Fibroblast of the conjunctiva (primary cell): ENCODE measurements at regions not wholly inside any gene's neighbourhood (a gene's known extent, or its start where the extent isn't known, plus 50 kb on each side); places are given as distances from the start of the nearest gene placed in this dataset.
"Not testable (repeated sequence)": the region's sequence is repeated elsewhere in the genome, so short reads cannot be mapped to it uniquely, and the experiment has no call there.

Experiments
- DNase-seq: peaks from one replicate; pipeline ENCODE4 v3.0.0-alpha.2; 2010; ENCODE audit warnings: low read depth

DNA sequence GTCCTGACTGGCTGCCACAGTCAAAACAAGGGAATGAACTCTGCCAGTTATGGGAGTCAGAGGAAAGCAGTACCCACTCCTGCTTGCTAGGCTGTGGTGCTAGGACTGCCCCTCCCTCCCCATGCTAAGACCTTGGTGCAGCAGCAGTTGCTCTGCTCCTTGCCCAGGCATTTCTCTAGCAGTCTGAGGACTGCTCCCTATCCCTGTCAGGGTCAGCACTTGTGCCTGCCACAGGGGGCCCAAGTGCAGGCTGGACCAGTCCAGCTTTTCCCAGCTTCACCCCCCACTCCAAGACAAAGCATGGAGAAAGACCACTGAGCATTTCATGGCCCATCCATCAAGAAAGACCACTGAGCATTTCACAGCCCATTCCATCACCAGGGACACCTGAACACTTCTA is 305.8 kb upstream of the CLEC14A start:
- DNase-seq: no peak

DNA sequence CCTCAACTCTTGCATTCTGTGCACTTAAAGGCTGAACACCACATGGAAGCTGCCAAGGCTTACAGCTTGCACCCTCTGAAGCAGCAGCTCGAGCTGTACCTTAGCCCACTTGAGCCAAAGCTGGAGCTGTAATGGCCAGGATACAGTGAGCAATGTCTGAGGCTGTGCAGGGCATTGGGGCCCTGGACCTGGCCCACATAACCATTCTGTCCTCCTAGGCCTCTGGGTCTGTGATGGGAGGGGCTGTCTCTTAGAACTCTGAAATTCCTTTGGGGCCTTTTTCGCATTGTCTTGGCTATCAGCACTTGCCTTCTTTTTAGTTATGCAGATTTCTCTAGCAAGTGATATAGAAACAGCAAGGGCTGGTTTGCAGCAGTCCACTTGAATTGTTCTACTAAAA is 303.8 kb upstream of the CLEC14A start:
- DNase-seq: no peak

DNA sequence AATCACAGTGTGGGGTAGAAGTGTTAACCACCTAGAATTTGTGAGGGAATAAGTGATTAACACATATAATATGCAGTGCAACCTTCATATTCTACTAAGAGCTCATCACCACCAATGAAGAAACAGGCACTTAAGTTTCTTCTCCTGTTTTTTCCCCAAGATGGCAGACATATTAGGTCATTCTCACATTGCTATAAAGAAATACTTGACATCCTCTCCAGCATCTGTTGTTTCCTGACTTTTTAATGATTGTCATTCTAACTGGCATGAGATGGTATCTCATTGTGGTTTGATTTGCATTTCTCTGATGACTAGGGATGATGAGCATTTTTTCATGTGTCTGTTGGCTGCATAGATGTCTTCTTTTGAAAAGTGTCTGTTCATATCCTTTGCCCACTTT is 301.5 kb upstream of the CLEC14A start:
- not testable (repeated sequence) for DNase-seq

DNA sequence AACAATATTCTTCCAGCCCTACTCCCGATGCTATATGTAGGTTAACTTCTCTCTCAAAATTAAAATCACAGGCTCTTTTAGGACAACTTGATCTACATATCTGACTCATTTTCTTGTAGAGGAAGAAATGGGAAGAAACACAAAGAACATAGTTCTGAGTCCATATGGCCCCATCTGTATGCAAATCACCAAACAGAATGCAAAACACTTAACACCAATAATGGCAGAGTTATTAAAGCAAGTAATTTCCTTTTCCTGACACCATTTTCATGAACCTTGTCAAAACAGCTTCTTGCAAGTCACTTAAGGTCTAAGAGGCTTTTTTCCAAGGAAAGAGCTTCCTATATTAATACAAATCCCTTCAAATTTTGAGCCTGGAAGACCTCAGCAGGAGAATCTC is 300.4 kb upstream of the CLEC14A start:
- no peak for DNase-seq

DNA sequence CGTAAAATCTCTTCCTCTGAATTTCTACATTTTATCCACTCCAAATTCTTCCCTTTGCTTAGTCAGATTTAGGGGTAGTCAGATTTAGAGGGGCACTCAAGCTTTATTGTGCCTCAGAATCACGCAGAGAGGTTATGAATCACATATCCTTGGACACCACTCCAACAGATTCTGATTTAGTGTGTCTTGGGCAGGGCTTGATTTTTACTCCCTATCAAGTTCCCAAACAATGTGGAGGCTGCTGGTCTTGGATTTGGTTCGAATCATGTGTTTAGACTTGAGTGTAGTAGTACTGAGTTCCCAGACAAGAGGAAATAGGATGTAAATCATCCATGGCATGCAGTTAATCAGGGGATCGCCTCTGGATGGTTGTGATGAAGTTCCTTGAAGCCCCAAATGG is 298.1 kb upstream of the CLEC14A start:
- DNase-seq: no peak

DNA sequence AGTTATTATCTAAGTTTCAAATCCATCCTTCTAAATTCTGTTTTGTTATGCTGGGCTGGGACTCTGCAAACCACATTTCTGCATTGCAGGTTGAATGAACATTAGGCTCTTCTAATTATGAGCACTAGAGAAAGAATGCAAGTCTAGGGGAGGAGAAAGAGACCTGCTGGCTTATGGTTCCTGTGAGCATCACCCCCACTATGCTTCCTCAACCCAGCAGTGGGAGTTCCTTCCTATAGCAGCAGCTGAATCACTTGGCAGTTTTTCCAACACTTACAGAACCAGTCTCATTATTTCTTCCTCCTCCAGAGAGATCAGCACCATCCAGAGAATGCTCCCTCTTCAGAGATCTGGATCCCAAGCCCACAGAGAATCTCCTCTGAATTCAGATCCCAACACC is 297.7 kb upstream of the CLEC14A start:
- DNase-seq: peak; percentile 4

- DNase-seq: no peak
Measured at GRCh38 chr14:38549564-38549963, 293.7 kb upstream of the CLEC14A start.

- DNase-seq: no peak
Measured at GRCh38 chr14:38547961-38548490, 292.1 kb upstream of the CLEC14A start.

DNA sequence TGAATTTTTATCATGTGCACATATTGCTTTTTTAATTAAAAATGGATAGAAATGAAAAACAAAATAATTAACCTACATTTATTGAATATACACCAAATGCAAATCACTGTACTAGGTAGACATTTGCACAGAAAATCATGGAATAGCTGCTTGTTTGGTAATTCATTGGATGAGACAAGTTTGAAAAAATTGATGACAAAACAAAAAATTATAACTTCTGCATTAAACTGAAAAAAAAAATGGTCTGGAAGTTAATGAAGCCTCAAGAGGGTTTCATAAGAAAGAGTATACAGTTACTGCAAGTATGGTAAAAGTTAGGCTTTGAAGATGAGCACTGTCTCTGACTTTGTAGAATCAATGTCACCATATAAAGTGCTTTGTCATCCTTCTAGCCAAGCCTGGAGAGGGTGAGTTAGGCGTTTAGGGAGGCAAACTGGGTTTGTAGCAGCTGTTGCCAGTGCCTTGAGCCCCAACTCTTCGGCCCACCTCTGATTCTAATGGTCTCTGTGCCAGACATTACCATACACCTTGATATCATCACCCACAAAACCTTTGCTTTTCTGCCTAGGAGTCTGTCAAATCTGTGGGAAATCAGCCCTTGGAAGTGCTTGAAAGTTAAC is 291.1 kb upstream of the CLEC14A start:
- DNase-seq: no peak

- DNase-seq: no peak
Measured at GRCh38 chr14:38544776-38545175, 288.9 kb upstream of the CLEC14A start.

DNA sequence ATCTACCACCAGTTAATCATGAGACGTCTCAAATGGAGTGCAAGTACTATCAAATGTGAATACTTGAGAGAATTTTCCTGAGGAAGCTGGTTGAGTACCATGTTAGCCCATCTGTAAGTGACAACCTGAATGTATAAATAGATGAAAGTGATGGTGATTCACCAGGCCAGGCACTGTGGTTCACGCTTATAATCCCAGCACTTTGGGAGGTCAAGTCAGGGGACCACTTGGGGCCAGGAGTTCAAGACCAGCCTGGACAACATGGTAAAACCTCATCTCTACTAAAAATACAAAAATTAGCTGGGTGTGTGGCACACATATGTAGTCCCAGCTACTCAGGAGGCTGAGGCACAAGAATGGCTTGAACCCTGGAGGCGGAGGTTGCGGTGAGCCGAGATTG is 288.0 kb upstream of the CLEC14A start:
- DNase-seq: not testable (repeated sequence)

- DNase-seq: not testable (repeated sequence)
Measured at GRCh38 chr14:38538053-38538452, 282.2 kb upstream of the CLEC14A start.

DNA sequence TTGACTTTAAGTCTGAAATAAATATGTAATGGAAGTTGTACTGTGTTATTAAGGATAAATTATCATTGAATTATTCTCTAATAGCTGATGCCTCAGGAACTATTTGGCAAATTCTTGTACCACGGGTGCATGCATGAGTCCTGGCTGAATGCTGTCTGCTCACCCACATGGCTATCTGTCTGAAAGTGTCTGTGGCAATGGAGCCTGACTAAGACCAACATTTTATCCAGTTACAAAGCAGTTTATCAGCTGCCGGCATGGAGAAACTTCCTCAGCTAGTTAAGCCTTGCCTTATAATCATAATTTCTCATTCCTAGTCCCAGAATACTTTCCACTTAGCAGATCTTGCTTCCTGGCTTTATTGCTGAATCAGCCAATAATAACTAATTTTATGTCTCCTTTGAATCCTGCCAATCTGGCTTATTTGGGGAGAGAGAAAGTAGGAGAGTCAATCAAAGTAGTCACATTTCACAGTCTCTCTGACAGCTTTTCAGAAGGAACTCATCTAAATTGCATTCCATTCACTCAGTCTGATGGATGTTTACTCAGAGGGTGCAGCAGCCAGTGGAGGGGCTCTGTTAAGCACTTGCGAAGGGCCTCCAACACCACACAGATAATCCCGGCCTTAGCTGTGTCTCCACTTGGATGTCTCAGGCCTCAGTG is 280.6 kb upstream of the CLEC14A start:
- no peak for DNase-seq

DNA sequence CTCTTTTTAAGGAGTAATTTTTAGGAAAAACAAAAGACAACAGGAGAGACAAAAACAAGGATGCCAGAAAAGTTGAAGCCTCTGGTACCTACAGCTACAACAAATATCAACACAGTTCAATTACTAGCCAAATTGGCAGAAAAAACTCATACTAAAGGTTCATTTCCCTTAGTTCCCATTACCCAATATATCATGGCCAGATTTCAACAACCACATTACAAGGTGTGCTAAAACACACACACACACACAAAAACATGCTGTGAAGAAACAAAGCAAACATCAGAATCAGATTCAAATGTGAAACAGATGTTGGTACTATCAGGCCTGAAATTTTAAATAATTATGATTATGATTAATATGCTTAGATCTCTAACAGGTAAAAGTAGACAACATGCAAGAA is 272.7 kb upstream of the CLEC14A start:
- DNase-seq: no peak

DNA sequence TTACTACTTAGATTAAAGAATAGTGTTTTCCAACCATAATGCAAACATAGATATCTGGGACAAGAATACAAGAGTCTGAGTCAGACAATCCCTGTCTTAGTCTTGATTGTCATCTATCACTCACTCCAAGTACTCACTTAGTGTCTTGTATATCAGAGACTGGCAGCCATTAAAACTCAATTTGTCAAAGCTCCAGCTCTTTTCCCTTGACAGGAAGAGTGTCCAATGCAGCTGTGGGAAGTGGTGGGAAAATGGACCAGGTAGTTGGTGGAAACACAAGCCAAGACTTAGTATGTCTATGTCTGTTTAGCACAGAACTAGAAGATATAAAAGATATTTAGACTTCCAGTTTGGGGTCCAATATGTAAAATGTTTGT is 271.6 kb upstream of the CLEC14A start:
- no peak for DNase-seq

- no peak for DNase-seq
Measured at GRCh38 chr14:38526826-38527501, 271.1 kb upstream of the CLEC14A start.

DNA sequence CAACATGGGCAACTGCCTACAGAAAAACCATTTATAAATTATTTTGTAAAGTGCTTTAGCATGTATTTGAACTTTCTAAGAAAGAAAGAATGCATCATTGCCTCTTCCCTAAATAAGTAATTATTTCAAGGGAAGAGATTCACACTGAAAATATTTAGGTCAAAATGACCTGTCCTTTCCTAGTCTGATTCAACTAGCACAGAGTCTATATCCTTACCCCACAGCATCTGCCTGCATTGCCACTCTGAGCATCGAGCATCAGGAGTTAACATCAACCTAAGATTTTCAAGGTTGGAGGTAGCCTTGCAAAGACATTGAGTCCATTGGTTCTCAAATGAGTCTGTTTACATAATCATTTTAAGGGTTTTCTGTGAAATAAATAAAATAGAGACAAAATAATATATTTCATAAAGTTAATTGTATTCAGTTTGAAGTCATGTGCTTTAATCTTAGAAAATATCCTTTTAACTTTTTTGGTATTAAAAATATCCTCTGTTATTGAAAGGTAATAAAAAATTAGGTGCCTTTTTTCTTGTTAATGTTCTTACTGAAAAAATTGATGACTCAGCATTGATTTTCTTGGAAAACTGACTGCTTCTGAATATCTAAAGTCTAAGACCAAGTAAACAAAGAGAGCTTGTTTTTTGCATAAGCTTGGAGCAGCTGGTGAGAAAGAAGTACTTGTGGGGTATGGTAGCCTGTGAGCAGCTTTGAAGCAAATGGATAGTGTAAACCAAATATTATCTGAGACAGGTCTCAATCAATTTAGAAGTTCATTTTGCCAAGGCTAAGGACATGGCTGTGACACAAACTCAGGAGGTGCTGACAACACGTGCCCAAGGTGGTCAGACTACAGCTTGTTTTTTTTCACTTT is 269.0 kb upstream of the CLEC14A start:
- no peak for DNase-seq

GRCh38 chr14:38522724-38523123 is 266.8 kb upstream of the CLEC14A start:
- no peak for DNase-seq

DNA sequence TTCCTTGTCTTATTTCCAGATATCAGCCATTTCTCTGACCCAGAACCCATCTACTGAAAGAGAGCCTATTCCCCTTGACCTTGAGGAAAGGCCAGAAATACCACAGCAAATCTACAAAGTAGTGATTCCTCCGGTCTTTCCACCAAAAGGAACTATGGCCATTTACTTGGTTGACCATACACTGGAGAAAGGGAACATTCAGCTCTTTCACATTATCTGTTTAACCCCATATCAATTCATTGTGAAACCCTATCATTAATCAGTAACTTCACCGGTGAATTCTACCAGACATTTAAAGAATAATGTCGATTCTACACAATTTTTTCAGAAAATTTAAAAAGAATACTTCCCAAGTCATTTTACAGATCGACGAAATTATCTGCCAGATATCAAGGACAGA is 265.7 kb upstream of the CLEC14A start:
- DNase-seq: no peak

DNA sequence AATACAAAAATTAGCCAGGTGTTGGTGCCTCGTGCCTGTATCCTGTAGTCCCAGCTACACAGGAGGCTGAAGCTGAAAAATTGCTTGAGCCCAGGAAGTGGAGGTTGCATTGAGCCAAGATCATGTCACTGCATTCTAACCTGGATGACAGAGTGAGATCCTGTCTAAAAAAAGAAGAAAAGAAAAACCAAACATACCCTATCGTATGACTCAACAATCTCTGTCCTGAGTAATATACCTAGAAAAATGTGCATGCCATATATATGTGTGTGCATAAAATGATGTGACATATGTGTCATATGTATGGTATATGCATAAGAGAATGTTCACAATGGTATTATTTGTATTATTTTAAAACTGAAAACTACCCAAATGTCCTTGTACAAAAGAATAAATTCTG is 261.5 kb upstream of the CLEC14A start:
- no peak for DNase-seq

GRCh38 chr14:38512236-38512635 is 256.3 kb upstream of the CLEC14A start:
- DNase-seq: no peak

DNA sequence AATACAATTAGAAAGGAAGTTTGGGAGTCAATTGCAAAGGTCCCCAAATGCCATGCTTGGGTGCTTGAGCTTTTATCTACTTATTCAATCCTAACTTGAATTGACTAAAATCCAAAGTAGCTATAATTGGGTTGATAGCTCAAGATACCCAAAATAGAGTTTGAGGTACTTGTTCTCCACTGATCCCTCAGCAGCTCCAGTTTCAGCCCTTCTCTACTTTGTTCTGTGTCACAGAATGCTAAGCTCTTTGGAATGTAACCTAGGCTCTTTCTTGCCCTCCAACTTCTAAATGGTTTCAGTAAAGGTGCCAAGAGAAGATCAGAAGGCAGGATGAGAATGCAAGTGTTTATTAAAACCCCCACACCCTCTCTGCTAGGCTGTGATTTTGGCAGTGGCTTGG is 251.4 kb upstream of the CLEC14A start:
- no peak for DNase-seq

- no peak for DNase-seq
Measured at GRCh38 chr14:38505973-38506249, 250.0 kb upstream of the CLEC14A start.
